ENCODE measurements at regions not wholly inside any gene's neighbourhood (a gene's known extent, or its start where the extent isn't known, plus 50 kb on each side); places are given as distances from the start of the nearest gene placed in this dataset.

GRCh38 chr4:28811025-28811424 is 1909.1 kb upstream of the PCDH7 start:
- CTCF ChIA-PET = no interaction called here
- POLR2A ChIA-PET = no interaction called here
- BruUV-seq (replicated peaks) = no TSS peak
- Histone ChIP-seq H3K4me1 (ENCODE audit: control insufficient read depth, insufficient read depth, low read length) (no peaks in the 10 kb centered on the region), H3K36me3 (ENCODE audit: control insufficient read depth, insufficient read depth, low read length) (no peaks in the 10 kb centered on the region), H3K9me3 (ENCODE audit: control insufficient read depth, insufficient read depth, low read depth, low read length) (no peaks in the 10 kb centered on the region), H3K27ac (ENCODE audit: low read length) (no peak overlapping the region), H3K4me3 (ENCODE audit: low read depth in 2 of 2, low read length in 2 of 2) (no peak overlapping the region), H3K27me3 (ENCODE audit: control insufficient read depth, insufficient read depth, low read length) (no peaks in the 10 kb centered on the region)
- no peak for ATAC-seq
- intact Hi-C loops (cut with micrococcal nuclease; ENCODE audit: unreplicated experiment) (no loop called here), in situ Hi-C loops (cut with HindIII; ENCODE audit: low pct_unique_long_range_greater_than_20kb, low sequenced_read_pairs) (no loop called here)
- DNase-seq (ENCODE audit: low read depth, low spot score) = no peak
- TF ChIP-seq REST (IDR thresholded peaks at IDR 0.05; ENCODE audit: insufficient read depth in 1 of 2, low read depth in 2 of 2, low read length in 1 of 2) (no peak), POLR2AphosphoS5 (IDR thresholded peaks at IDR 0.05; ENCODE audit: low read depth, low read length) (no peak), CTCF (IDR thresholded peaks at IDR 0.05) (no peak), SIN3A (IDR thresholded peaks at IDR 0.05; ENCODE audit: borderline replicate concordance, insufficient read depth, low read depth, low read length) (no peak), TCF7L2 (IDR thresholded peaks at IDR 0.05; ENCODE audit: low read depth, low read length) (no peak)

GRCh38 chr4:28822163-28822562 is 1898.0 kb upstream of the PCDH7 start:
- no peaks in the 10 kb centered on the region for H3K36me3 ChIP-seq (ENCODE audit: control insufficient read depth, insufficient read depth, low read length)
- ATAC-seq = no peak
- no peak for DNase-seq (ENCODE audit: low read depth, low spot score)
- no peak overlapping the region for H3K27ac ChIP-seq (ENCODE audit: low read length)
- ChIA-PET CTCF (no interaction called here), POLR2A (no interaction called here)
- BruUV-seq (replicated peaks) = no TSS peak
- intact Hi-C loops (cut with micrococcal nuclease; ENCODE audit: unreplicated experiment) = no loop called here
- in situ Hi-C loops (cut with HindIII; ENCODE audit: low pct_unique_long_range_greater_than_20kb, low sequenced_read_pairs) = no loop called here
- no peaks in the 10 kb centered on the region for H3K4me1 ChIP-seq (ENCODE audit: control insufficient read depth, insufficient read depth, low read length)
- TF ChIP-seq REST (IDR thresholded peaks at IDR 0.05; ENCODE audit: insufficient read depth in 1 of 2, low read depth in 2 of 2, low read length in 1 of 2) (no peak), SIN3A (IDR thresholded peaks at IDR 0.05; ENCODE audit: borderline replicate concordance, insufficient read depth, low read depth, low read length) (no peak), TCF7L2 (IDR thresholded peaks at IDR 0.05; ENCODE audit: low read depth, low read length) (no peak), CTCF (IDR thresholded peaks at IDR 0.05) (no peak), POLR2AphosphoS5 (IDR thresholded peaks at IDR 0.05; ENCODE audit: low read depth, low read length) (no peak)
- no peaks in the 10 kb centered on the region for H3K9me3 ChIP-seq (ENCODE audit: control insufficient read depth, insufficient read depth, low read depth, low read length)
- H3K4me3 ChIP-seq (ENCODE audit: low read depth in 2 of 2, low read length in 2 of 2) = no peak overlapping the region
- no peaks in the 10 kb centered on the region for H3K27me3 ChIP-seq (ENCODE audit: control insufficient read depth, insufficient read depth, low read length)

Data from Panc1 (cell line).